NT2/D1 (cell line): ENCODE measurements at regions not wholly inside any gene's neighbourhood (a gene's known extent, or its start where the extent isn't known, plus 50 kb on each side); places are given as distances from the start of the nearest gene placed in this dataset.

ENCODE experiments used
- SUZ12 ChIP-seq: IDR thresholded peaks from 2 replicates; pipeline ENCODE4 v1.6.1; 2011; ENCODE audit not compliant: insufficient read length, insufficient read depth; ENCODE audit errors: extremely low read depth
- YY1 ChIP-seq: IDR thresholded peaks from 2 replicates; pipeline ENCODE4 v1.6.1; 2011; ENCODE audit not compliant: insufficient read length, insufficient read depth

DNA sequence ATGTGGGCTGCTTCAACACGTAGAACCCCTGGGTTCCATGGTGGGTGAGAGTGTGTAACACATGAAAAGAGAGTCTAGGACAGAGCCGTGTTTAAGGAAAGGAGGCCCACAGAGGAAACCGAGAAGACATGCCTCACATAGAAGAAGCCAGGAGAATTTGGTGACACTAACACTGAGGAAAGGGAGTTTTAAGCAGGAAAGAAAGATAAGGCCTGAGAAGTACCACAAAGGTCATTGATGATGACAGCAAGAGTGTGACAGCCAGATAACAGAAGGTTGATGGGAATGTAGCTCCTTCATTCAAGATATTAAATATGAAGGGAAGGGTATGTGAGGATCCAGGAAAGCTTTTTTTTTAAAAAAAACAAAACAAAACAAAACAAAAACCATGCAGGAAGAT is 72.4 kb upstream of the SPRY4 start:
- TF ChIP-seq YY1 (no peak), SUZ12 (no peak)
